SIG-M5 (cell line): ENCODE measurements at regions not wholly inside any gene's neighbourhood (a gene's known extent, or its start where the extent isn't known, plus 50 kb on each side); places are given as distances from the start of the nearest gene placed in this dataset.
"Not testable (repeated sequence)": the region's sequence is repeated elsewhere in the genome, so short reads cannot be mapped to it uniquely, and the experiment has no call there.

ENCODE experiments used
- DNase-seq: peaks from one replicate; lab custom pipeline; 2025; lab: John Stamatoyannopoulos, UW

- DNase-seq, result no peak
These were observed 103.1 kb upstream of the DAZL start for GRCh38 chr3:16708285-16708684.

- not testable (repeated sequence) for DNase-seq
These were observed 106.5 kb upstream of the DAZL start for GRCh38 chr3:16711691-16712090.

- no peak for DNase-seq
These were observed 110.1 kb upstream of the DAZL start for GRCh38 chr3:16715281-16715680.

GRCh38 chr3:16719426-16719825, 114.2 kb upstream of the DAZL start:
- no peak for DNase-seq

GRCh38 chr3:16720367-16720940, 115.2 kb upstream of the DAZL start:
- no peak for DNase-seq

- DNase-seq, result no peak
These were observed 116.3 kb upstream of the DAZL start for GRCh38 chr3:16721494-16721893.

- DNase-seq, result no peak
These were observed 118.8 kb upstream of the DAZL start for GRCh38 chr3:16723978-16724377.

GRCh38 chr3:16724487-16724886, 119.3 kb upstream of the DAZL start:
- DNase-seq, result no peak

- DNase-seq, result no peak
These were observed 120.7 kb upstream of the DAZL start for GRCh38 chr3:16725972-16726371.

- no peak for DNase-seq
These were observed 123.8 kb upstream of the DAZL start for GRCh38 chr3:16728770-16729745.

GRCh38 chr3:16738451-16738850, 133.2 kb upstream of the DAZL start:
- no peak for DNase-seq

- no peak for DNase-seq
These were observed 134.4 kb upstream of the DAZL start for GRCh38 chr3:16739541-16740105.

GRCh38 chr3:16740515-16740914, 135.3 kb upstream of the DAZL start:
- DNase-seq, result no peak

GRCh38 chr3:16741103-16741758, 136.0 kb upstream of the DAZL start:
- no peak for DNase-seq

GRCh38 chr3:16741890-16742289, 136.7 kb upstream of the DAZL start:
- DNase-seq, result no peak

- DNase-seq, result no peak
These were observed 138.1 kb upstream of the DAZL start for GRCh38 chr3:16743276-16743675.

- DNase-seq, result no peak
These were observed 125.4 kb upstream of the PLCL2 start for GRCh38 chr3:16759227-16759903.

GRCh38 chr3:16761571-16761970, 123.2 kb upstream of the PLCL2 start:
- no peak for DNase-seq

GRCh38 chr3:16765661-16766060, 119.1 kb upstream of the PLCL2 start:
- no peak for DNase-seq

GRCh38 chr3:16767006-16767405, 117.7 kb upstream of the PLCL2 start:
- DNase-seq, result no peak

GRCh38 chr3:16768014-16768413, 116.7 kb upstream of the PLCL2 start:
- peak; percentile 13 for DNase-seq

GRCh38 chr3:16768956-16769355, 115.8 kb upstream of the PLCL2 start:
- DNase-seq, result no peak
